ENCODE measurements at regions not wholly inside any gene's neighbourhood (a gene's known extent, or its start where the extent isn't known, plus 50 kb on each side); places are given as distances from the start of the nearest gene placed in this dataset.

GRCh38 chr16:64654178-64654577 is 467.7 kb downstream of the CDH11 start:
- DNase-seq (ENCODE audit: low spot score): no peak

- DNase-seq (ENCODE audit: low spot score): no peak
Measured at GRCh38 chr16:64648282-64648681, 473.6 kb downstream of the CDH11 start.

DNA sequence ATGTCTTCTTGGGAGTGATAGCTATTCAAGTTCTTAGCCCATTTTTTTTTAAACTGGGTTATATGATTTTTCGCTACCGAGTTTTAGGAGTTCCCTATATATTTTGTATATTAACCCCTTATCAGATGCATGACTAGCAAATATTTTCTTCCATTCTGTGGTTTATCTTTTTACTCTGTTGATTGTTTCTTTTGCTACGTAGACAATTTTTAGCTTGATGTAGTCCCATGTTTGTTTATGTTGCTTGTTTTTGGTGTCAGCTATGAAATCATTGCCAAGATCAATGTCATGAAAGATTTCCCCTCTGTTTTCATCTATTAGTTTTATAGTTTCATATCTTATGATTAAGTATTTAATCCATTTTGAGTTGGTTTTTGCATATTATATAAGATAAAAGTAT is 480.5 kb downstream of the CDH11 start:
- DNase-seq (ENCODE audit: low spot score): no peak

DNA sequence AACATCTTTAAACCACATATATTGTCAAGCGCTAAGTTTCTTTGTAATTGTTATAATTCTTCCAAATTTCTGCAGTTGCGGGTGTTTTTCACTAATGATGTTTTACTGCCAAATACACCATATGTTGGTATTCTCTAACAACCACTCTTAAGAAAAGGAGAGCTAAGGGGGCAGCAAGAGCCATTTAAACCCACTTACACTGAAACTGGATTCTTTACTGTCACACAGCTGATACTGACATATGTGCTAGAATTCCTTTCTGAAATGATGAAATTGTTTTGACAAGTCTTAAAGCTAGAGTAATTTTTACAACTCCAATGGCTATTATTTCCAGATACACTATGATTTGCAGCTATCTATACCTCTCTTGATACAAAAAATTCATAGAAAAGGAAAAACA is 483.1 kb downstream of the CDH11 start:
- DNase-seq (ENCODE audit: low spot score): no peak

GRCh38 chr16:64629622-64630021 is 492.2 kb downstream of the CDH11 start:
- no peak for DNase-seq (ENCODE audit: low spot score)

DNA sequence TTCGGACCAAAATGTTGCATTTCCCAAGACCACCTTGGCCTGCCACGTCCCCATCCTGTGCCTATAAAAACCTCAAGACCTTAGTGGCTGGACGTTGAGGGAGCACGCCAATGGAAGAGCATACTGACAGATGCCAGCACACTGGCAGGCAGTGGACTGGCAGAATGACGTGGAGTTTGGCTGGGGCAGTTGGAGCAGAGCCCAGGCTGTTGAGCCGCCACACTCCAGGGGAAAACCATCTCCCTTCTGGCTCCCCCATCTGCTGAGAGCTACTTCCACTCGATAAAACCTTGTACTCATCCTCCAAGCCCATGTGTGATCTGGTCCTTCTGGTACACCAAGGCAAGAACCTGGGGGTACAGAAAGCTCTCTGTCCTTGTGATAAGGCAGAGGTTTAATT is 494.1 kb downstream of the CDH11 start:
- no peak for DNase-seq (ENCODE audit: low spot score)

DNA sequence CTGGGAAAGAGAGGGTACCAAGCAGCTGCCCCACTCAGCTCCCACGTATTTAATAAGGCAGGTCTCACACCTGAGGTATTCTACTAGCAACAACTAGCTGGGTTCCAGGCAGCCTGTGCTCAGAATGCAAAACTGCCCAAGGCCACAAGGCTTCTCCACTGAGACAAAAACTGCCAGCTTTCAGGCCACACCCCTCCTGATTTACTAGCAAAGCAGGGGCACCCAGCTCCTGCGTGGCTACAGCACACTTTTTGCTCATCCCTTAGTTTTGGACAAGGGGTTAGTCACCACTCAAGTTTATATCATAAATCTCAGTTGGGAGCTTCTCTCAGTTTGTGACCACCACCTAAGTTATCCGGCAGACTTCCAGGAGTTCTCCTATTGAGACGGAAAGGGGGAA is 494.6 kb downstream of the CDH11 start:
- no peak for DNase-seq (ENCODE audit: low spot score)

- DNase-seq (ENCODE audit: low spot score): no peak
Measured at GRCh38 chr16:64626776-64627175, 495.1 kb downstream of the CDH11 start.

DNA sequence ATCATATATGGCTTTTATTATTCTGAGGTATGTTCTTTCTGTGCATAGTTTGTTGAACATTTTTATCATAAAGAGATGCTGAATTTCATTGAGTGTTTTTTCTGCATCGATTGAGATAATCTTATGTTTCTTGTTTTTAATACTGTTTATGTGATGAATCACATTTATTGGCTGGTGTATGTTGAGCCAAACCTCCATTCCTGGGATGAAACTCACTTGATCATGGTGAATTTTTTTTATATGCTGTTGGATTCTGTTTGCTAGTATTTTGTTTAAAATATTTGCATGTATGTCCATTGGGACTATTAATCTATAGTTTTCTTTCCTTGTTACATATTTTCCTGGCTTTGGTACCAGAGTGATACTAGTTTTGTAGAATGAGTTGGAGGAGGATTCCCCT is 500.2 kb downstream of the CDH11 start:
- no peak for DNase-seq (ENCODE audit: low spot score)

DNA sequence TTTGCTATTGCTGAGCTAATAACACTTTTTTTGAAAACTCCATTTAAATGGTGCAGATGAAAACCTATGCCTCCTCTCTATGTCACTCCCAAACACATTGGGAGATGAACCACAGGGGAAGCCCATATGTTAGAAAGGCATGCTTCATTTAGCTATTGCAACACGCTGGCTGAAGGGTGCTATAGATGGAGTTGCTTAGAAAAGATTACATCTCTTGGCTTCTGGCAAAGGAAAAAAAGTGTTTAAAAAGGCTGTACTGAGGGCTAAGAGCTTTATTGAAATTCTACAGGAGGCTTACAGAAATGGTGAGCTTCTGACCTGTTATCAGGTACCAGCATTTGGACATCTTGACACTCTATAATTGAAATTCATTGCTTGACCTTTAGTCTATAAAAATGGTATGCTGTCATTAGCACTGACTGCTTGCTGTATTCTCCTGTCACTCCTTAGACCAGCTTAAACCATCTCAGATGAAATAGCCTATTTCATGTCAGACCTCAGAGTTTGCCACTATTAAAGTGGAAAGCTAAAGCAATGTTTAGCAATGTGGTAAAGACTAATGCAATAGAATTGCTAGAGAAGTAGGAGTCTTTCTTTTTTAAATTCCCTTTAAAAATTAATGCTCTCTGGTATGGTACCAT is 503.9 kb downstream of the CDH11 start:
- DNase-seq (ENCODE audit: low spot score): no peak

GRCh38 chr16:64615630-64616280 is 506.1 kb downstream of the CDH11 start:
- DNase-seq (ENCODE audit: low spot score): no peak

DNA sequence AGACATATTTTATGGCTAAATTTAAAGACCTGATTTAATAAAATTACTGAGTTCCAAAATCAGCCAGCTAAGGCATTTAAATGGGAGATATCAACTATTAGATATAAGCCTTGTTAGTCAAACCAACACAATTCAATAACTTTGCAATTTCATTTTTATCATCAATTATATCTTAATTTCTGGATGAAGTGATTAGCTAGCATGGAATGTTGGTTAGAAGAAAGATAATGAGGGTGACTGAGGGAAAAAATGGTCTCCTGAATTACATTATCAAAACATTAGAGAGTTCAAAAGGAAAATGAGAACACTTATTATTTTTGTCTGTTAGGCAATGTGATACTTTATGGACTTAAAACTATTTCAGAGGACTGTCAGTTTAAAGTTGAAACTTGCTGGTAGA is 525.7 kb downstream of the CDH11 start:
- DNase-seq (ENCODE audit: low spot score): no peak

DNA sequence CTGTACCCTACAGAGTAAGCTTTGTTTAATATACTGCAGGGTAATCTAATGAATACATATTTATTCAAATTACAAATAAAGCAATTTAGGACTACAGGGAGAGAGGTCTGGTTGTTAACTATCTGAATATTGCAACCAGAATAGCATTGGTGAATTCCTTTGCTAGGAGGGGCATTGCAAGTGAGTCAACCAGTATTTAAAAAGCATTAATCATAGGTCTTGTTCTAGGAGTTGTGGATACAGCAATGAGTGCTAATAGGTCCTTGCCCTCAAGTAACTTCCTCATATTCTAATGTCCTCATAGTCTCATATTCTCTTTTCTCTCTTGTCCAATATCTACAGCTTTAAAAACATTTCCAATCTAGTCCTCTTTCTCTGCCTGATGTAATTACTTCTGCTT is 531.4 kb downstream of the CDH11 start:
- DNase-seq (ENCODE audit: low spot score): no peak

- no peak for DNase-seq (ENCODE audit: low spot score)
Measured at GRCh38 chr16:64589836-64590235, 532.0 kb downstream of the CDH11 start.

DNA sequence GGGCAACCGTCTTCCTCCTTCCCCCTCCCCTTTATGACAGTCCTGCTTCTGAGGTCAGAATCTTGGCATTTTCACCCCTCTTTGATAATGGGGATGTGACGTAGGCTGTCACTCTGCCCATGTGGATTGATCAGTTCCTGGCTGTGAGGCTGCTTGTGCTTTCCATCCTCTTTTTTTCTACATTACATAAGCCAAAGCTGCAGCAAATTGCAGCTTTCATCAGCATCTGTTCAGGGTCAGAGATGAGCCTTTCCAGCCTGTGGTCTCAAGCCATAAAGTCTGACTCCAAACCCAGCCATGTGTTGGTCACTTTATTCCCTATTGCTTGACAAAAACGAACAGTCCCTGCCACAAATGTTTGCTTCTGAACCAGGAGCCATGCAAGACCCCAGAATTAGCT is 535.1 kb downstream of the CDH11 start:
- no peak for DNase-seq (ENCODE audit: low spot score)

- DNase-seq (ENCODE audit: low spot score): no peak
Measured at GRCh38 chr16:64585367-64585766, 536.5 kb downstream of the CDH11 start.

GRCh38 chr16:64580558-64580957 is 541.3 kb downstream of the CDH11 start:
- no peak for DNase-seq (ENCODE audit: low spot score)

GRCh38 chr16:64579712-64580111 is 542.2 kb downstream of the CDH11 start:
- DNase-seq (ENCODE audit: low spot score): no peak

DNA sequence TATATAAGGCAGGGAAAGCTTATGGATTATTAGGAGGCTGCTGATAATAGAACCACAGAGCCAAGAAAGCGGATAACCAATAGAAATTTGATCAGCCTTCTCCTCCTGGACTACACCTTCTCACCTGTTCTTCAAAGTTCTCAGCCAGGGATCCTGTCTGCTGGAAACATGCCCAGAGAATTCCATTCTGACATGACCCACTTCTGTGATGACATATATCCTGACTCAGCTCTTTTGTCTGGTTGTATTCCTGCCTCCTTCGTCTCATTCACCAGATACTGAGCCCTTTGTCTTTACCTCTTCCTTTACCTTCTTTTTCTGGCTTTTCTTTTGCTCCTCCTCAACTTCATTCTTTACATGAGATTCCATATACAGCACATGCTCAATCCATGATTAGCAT is 576.1 kb downstream of the CDH11 start:
- no peak for DNase-seq (ENCODE audit: low spot score)

GRCh38 chr16:64544859-64545258 is 577.0 kb downstream of the CDH11 start:
- DNase-seq (ENCODE audit: low spot score): no peak

DNA sequence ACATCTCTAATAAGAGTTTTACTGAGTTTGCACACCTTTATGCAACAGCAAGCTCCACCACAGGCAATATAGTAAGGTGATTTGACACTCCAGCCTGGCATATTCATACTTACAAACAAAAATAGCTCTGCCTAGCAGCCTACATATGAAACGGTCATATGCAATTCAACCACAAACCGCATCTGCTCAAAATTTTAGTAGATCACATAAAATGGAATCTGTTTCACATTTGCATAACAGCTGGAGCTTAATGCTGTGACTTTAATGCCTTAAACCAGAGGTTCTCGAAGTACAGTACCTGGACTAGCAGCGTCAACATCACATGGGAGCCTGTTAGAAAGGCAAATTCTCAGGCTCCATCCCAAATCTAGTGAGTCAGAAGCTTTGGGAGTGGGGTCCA is 578.4 kb downstream of the CDH11 start:
- no peak for DNase-seq (ENCODE audit: low spot score)

GRCh38 chr16:64543031-64543430 is 578.8 kb downstream of the CDH11 start:
- DNase-seq (ENCODE audit: low spot score): no peak

DNA sequence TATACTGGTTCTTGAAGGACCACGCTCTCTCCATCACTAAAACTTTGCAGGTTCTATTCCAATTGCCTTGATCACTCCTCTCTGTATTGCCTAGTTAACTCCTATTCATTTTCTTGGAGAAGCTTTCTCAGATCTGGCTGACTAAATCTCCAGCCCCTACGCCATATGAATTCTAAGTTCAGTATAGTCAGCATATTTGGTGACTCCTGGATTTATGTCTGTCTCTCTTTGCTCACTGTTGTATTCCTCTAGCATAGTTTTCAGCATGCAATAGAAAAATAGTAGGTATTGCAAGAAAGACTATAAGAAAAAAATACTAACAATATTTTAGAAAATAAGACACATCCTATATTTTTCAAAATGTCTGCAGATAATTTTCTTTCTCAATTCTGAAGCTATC is 579.7 kb downstream of the CDH11 start:
- DNase-seq (ENCODE audit: low spot score): no peak

GRCh38 chr16:64541621-64542020 is 580.2 kb downstream of the CDH11 start:
- no peak for DNase-seq (ENCODE audit: low spot score)

All from hematopoietic multipotent progenitor cell treated with erythropoietin and hydrocortisone succinate and interleukin-3 and kit ligand, for 17 days (in vitro differentiated cells).